BE2C (cell line): ENCODE measurements at regions not wholly inside any gene's neighbourhood (a gene's known extent, or its start where the extent isn't known, plus 50 kb on each side); places are given as distances from the start of the nearest gene placed in this dataset.
A peak's percentile ranks its signal among the peaks of the same experiment; 100 is the strongest.

Source experiments
- DNase-seq: peaks from one replicate; pipeline ENCODE4 v3.0.0-alpha.2; 2020
- H3K27me3 ChIP-seq: fragments of 250-450 bp; sonication (Bioruptor Pico); 2 replicates; pipeline ENCODE4 v1.5.1; 2020; ENCODE audit warnings: mild to moderate bottlenecking
- H3K36me3 ChIP-seq: fragments of 250-450 bp; sonication (Bioruptor Pico); 2 replicates; pipeline ENCODE4 v1.5.1; 2020; ENCODE audit warnings: mild to moderate bottlenecking
- H3K4me1 ChIP-seq: fragments of 250-450 bp; sonication (Bioruptor Pico); 2 replicates; pipeline ENCODE4 v1.5.1; 2020
- H3K4me3 ChIP-seq: 2 replicates; pipeline ENCODE4 v1.5.1; 2011; ENCODE audit warnings: low read depth, low read length
- H3K9me3 ChIP-seq: fragments of 250-450 bp; sonication (Bioruptor Pico); 2 replicates; pipeline ENCODE4 v1.5.1; 2020
- TF ChIP-seq, protein P1 (sequence below): IDR thresholded peaks from 2 replicates; pipeline ENCODE4 v1.5.1; 2012; ENCODE audit warnings: mild to moderate bottlenecking, low read depth, low read length

DNA sequence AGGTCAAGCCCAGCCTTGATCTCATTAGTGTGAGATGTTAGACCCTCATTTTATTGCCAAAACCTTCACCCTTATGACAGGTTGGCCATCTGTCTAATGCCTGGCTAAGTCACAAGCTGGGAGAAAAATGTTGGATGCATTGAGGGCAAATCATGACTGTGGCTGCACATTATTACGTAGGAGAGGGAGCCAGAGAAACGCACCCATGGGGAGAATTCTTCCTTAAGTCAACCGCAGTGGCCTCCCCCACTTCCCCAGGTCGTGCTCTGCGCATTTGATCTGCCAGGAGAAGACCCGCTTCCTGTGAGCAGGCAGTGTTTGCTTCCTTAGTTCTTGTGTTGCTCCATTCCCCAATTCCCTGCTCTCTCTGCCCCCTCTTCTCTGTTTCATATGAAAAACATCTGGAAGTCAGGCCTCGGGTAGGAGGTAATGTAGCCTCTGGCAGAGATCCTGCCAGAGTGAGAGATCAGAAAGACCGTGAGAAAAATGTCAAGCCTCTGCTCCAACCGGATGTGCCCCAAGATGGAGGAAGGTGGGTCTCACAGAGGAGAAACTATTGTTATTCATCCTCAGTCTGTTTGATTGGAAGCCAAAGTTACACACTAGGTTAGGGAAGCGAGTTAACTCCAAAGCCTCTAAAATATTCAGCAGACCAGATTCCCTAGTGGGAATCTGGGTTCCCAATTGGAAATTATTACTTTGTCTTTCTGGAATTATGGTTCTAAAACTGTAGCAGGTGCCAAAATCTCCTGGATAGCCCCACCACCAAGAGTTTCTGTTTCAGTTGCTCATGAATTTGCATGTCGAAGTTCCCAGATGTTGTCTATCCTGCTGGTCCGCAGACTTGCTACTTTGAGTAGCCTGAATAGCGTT is 144.3 kb upstream of the PELI1 start:
- DNase-seq: no peak
- Histone ChIP-seq H3K36me3 (no peaks in the 10 kb centered on the region), H3K27me3 (no peaks in the 10 kb centered on the region), H3K9me3 (no peaks in the 10 kb centered on the region), H3K4me3 (no peak overlapping the region), H3K4me1 (no peaks in the 10 kb centered on the region)
- TF ChIP-seq, protein P1, sequence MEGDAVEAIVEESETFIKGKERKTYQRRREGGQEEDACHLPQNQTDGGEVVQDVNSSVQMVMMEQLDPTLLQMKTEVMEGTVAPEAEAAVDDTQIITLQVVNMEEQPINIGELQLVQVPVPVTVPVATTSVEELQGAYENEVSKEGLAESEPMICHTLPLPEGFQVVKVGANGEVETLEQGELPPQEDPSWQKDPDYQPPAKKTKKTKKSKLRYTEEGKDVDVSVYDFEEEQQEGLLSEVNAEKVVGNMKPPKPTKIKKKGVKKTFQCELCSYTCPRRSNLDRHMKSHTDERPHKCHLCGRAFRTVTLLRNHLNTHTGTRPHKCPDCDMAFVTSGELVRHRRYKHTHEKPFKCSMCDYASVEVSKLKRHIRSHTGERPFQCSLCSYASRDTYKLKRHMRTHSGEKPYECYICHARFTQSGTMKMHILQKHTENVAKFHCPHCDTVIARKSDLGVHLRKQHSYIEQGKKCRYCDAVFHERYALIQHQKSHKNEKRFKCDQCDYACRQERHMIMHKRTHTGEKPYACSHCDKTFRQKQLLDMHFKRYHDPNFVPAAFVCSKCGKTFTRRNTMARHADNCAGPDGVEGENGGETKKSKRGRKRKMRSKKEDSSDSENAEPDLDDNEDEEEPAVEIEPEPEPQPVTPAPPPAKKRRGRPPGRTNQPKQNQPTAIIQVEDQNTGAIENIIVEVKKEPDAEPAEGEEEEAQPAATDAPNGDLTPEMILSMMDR: no peak

DNA sequence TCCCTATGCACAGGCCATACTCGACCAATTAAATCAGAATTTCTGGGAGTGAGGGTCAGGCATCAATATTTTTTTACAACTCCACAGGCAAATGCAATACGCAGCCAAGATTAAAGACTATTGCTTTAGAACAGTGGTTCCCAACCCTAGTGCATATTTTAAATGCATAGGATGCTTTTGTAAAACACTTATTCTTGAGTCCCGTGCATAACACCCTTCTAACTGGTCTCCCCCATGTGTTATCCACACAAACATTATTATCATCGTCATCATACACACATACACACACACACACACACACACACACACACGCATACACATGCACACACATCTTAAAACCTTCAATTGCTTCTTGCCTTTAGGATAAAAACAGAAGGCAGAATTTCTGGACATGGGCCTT is 145.0 kb upstream of the PELI1 start:
- Histone ChIP-seq H3K9me3 (no peaks in the 10 kb centered on the region), H3K4me1 (no peaks in the 10 kb centered on the region), H3K27me3 (no peaks in the 10 kb centered on the region), H3K4me3 (no peak overlapping the region), H3K36me3 (no peaks in the 10 kb centered on the region)
- no peak for DNase-seq
- TF ChIP-seq, protein P1: no peak

DNA sequence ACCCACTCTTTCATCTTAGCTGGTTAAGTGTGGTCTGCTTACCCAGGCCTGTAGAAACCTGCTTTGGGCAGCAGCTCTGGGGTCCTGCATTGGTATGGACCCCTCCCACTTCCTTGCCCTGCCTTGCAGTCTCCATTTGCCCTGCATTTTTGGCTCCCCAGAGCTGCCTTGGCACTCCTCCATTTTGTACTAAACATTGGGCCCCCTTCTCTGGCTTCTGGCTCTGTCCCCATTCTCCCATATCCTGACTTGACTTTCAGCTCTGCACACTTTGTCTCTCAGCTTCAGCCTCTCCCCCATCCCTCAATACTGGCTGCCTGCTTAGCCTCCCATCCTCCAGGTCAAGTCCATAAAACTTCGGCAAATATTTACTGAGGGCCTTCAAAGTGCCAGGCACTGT is 145.5 kb upstream of the PELI1 start:
- Histone ChIP-seq H3K27me3 (no peaks in the 10 kb centered on the region), H3K4me3 (no peak overlapping the region), H3K36me3 (no peaks in the 10 kb centered on the region), H3K9me3 (no peaks in the 10 kb centered on the region), H3K4me1 (no peaks in the 10 kb centered on the region)
- no peak for DNase-seq
- TF ChIP-seq, protein P1: no peak

DNA sequence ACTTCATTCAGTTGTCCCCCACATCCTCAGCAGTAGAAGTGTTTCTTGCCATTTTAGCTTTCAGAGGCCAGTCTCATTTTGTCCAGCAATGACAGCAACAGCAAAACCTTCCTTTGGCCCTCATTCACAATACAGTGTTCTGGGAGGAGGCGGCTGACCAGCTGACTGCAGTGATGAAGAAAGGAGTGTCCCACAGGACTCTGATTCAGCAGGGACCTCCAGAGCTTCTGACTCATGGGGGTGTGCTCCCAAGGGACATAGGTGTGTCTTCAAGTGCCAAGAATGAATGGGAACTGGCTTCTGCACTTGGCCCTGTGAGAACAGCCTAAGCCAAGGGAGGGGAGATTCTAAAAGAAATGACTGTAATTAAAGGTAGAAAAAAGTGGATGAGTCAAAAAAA is 147.0 kb upstream of the PELI1 start:
- TF ChIP-seq, protein P1: no peak
- H3K4me1 ChIP-seq: no peaks in the 10 kb centered on the region
- H3K27me3 ChIP-seq: no peaks in the 10 kb centered on the region
- H3K9me3 ChIP-seq: no peaks in the 10 kb centered on the region
- DNase-seq: no peak
- H3K36me3 ChIP-seq: no peaks in the 10 kb centered on the region
- no peak overlapping the region for H3K4me3 ChIP-seq

DNA sequence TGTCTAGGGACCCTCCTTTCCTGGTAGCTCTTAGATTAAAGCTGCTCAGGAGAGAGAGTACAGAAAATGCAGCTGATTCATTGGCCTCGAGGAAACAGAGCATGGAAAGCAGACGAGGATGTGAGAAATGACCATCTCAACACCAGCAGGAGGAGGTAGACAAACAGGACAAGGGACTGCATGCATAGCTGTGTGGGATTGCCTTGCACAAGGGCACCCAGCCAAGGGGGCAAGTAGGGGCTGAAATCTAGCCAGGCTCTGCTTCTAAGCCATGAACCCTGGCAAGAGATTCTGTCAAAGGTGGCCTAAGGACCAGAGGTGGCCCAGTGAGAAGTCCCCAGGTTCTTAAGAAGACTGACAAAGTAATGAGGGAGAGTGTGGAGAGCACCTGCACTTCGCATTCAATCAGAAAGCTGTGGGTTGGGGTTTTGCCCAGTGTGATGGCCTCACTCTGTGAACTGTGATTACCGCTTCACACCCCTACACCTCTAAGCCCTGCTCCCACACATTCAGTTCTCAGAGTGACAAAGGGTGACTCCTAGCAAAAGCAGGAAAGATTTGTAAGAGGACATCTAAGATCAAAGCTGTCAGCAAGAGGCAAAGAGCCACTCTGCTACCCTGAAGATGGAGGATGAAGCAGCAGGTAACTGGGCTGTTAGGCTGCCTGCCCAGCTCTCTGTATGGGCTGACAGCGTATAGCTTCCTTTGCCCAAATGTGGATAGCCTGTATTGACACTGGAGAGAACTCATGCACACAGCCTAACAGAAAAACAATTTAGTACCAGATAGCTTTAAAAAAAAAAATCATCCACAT is 151.3 kb upstream of the PELI1 start:
- H3K4me1 ChIP-seq: no peaks in the 10 kb centered on the region
- H3K36me3 ChIP-seq: no peaks in the 10 kb centered on the region
- TF ChIP-seq, protein P1: no peak
- H3K4me3 ChIP-seq: no peak overlapping the region
- H3K9me3 ChIP-seq: no peaks in the 10 kb centered on the region
- no peaks in the 10 kb centered on the region for H3K27me3 ChIP-seq
- DNase-seq: no peak

DNA sequence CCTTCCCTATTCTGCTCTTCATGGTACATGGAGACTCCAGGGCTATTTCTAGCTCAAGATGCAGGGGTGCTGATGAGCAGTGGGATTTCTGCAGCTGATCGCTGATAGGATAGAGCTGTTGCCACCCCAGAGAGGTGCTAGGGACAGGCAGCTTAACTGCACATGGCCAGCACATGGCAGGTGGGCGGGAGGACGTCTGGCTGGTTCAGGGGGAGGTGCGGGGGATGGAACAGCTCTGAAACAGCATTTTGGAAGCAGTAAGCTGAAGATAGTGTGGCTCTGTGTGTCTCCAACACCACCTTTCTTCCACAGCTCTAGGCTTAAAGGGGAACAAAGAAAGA is 151.9 kb upstream of the PELI1 start:
- Histone ChIP-seq H3K9me3 (no peaks in the 10 kb centered on the region), H3K36me3 (no peaks in the 10 kb centered on the region), H3K4me3 (no peak overlapping the region), H3K4me1 (no peaks in the 10 kb centered on the region), H3K27me3 (no peaks in the 10 kb centered on the region)
- TF ChIP-seq, protein P1: no peak
- peak; percentile 18 for DNase-seq
